OCI-LY1 (cell line): ENCODE measurements at regions not wholly inside any gene's neighbourhood (a gene's known extent, or its start where the extent isn't known, plus 50 kb on each side); places are given as distances from the start of the nearest gene placed in this dataset.

Experiments
- H2AFZ ChIP-seq: fragments of 200-600 bp; sonication (generic), shearing (Covaris generic); 2 replicates; pipeline ENCODE4 v1.6.0; 2014; ENCODE audit warnings: antibody characterized with exemption, mild to moderate bottlenecking, low read length
- H3F3A ChIP-seq: fragments of 200-600 bp; sonication (generic), shearing (Covaris generic); 2 replicates; pipeline ENCODE4 v1.6.0; 2014; ENCODE audit warnings: mild to moderate bottlenecking, antibody characterized with exemption, low read length, moderate library complexity; ENCODE audit not compliant: insufficient read depth
- H3K27ac ChIP-seq: fragments of 200-600 bp; sonication (generic); 2 replicates; pipeline ENCODE4 v1.5.1; 2014; ENCODE audit warnings: low read length, mixed run types, mild to moderate bottlenecking, low read depth; ENCODE audit not compliant: poor library complexity, severe bottlenecking
- H3K27me3 ChIP-seq: fragments of 200-600 bp; sonication (generic); 2 replicates; pipeline ENCODE4 v1.6.0; 2014; ENCODE audit warnings: antibody characterized with exemption, mild to moderate bottlenecking, low read length, moderate library complexity; ENCODE audit not compliant: insufficient read depth
- H3K36me3 ChIP-seq: fragments of 200-600 bp; sonication (generic); 2 replicates; pipeline ENCODE4 v1.6.1; 2014; ENCODE audit warnings: mild to moderate bottlenecking, antibody characterized with exemption, low read length, moderate library complexity, mixed read lengths; ENCODE audit not compliant: insufficient read depth
- H3K4me1 ChIP-seq: fragments of 200-600 bp; sonication (generic); 2 replicates; pipeline ENCODE4 v1.5.1; 2014; ENCODE audit warnings: mild to moderate bottlenecking, low read length, moderate library complexity; ENCODE audit not compliant: insufficient read depth, severe bottlenecking
- H3K4me2 ChIP-seq: fragments of 200-600 bp; sonication (generic), shearing (Covaris generic); 2 replicates; pipeline ENCODE4 v1.6.1; 2014; ENCODE audit warnings: low read length
- H3K4me3 ChIP-seq: fragments of 200-600 bp; sonication (generic); 2 replicates; pipeline ENCODE4 v1.5.1; 2014; ENCODE audit warnings: low read length, low read depth, mild to moderate bottlenecking, mixed read lengths; ENCODE audit not compliant: poor library complexity, severe bottlenecking
- H3K79me2 ChIP-seq: fragments of 200-600 bp; shearing (Covaris generic); 2 replicates; pipeline ENCODE4 v1.6.1; 2016; ENCODE audit warnings: mixed run types, low read length, mixed read lengths; ENCODE audit not compliant: insufficient read depth
- H3K9ac ChIP-seq: fragments of 200-600 bp; sonication (generic), shearing (Covaris generic); 2 replicates; pipeline ENCODE4 v1.6.1; 2014; ENCODE audit warnings: mild to moderate bottlenecking, low read length, mixed read lengths
- H3K9me2 ChIP-seq: fragments of 200-600 bp; sonication (generic), shearing (Covaris generic); 2 replicates; pipeline ENCODE4 v1.6.1; 2014; ENCODE audit warnings: low read depth, mild to moderate bottlenecking, low read length, mixed read lengths
- H3K9me3 ChIP-seq: fragments of 200-600 bp; shearing (Covaris generic); 2 replicates; pipeline ENCODE4 v1.6.1; 2014; ENCODE audit warnings: low read length, mixed read lengths
- H4K20me1 ChIP-seq: fragments of 200-600 bp; sonication (generic), shearing (Covaris generic); 2 replicates; pipeline ENCODE4 v1.6.0; 2016; ENCODE audit warnings: mild to moderate bottlenecking, low read length; ENCODE audit not compliant: insufficient read depth
- CTCF ChIP-seq: fragments of 200-600 bp; sonication (generic), shearing (Covaris generic); IDR thresholded peaks from 2 replicates; pipeline ENCODE4 v1.5.1; 2017; ENCODE audit warnings: mild to moderate bottlenecking, antibody characterized with exemption, low read length, moderate library complexity, mixed read lengths
- EZH2 ChIP-seq: fragments of 200-600 bp; sonication (generic), shearing (Covaris generic); IDR thresholded peaks from 2 replicates; pipeline ENCODE4 v1.8.0; 2017; ENCODE audit warnings: borderline replicate concordance, mixed run types, mild to moderate bottlenecking, antibody characterized with exemption, low read length, moderate library complexity, mixed read lengths

GRCh38 chr3:102140116-102140515, 290.8 kb downstream of the NFKBIZ start:
- no peak overlapping the region for H3K4me3 ChIP-seq
- no peaks in the 10 kb centered on the region for H3K79me2 ChIP-seq
- no peaks in the 10 kb centered on the region for H4K20me1 ChIP-seq
- H2AFZ ChIP-seq: no peak overlapping the region
- H3K27ac ChIP-seq: no peak overlapping the region
- no peak for TF ChIP-seq CTCF
- no peak for TF ChIP-seq EZH2
- H3K9ac ChIP-seq: no peak overlapping the region
- H3K9me2 ChIP-seq: no peaks in the 10 kb centered on the region
- no peaks in the 10 kb centered on the region for H3K27me3 ChIP-seq
- H3K4me1 ChIP-seq: no peaks in the 10 kb centered on the region
- H3K9me3 ChIP-seq: no peaks in the 10 kb centered on the region
- H3K36me3 ChIP-seq: no peaks in the 10 kb centered on the region
- H3F3A ChIP-seq: no peaks in the 10 kb centered on the region
- H3K4me2 ChIP-seq: no peak overlapping the region

GRCh38 chr3:102141096-102141927, 292.0 kb downstream of the NFKBIZ start:
- Histone ChIP-seq H3K9ac (no peak overlapping the region), H3K9me2 (no peaks in the 10 kb centered on the region), H3K4me2 (no peak overlapping the region), H3K4me3 (no peak overlapping the region), H2AFZ (no peak overlapping the region), H4K20me1 (no peaks in the 10 kb centered on the region), H3K27ac (no peak overlapping the region), H3K9me3 (no peaks in the 10 kb centered on the region), H3K36me3 (no peaks in the 10 kb centered on the region), H3K79me2 (no peaks in the 10 kb centered on the region), H3K4me1 (no peaks in the 10 kb centered on the region), H3K27me3 (no peaks in the 10 kb centered on the region), H3F3A (no peaks in the 10 kb centered on the region)
- no peak for TF ChIP-seq CTCF
- TF ChIP-seq EZH2: no peak

GRCh38 chr3:102141928-102142239, 292.6 kb downstream of the NFKBIZ start:
- Histone ChIP-seq H3K27me3 (no peaks in the 10 kb centered on the region), H3K4me3 (no peak overlapping the region), H3K9me3 (no peaks in the 10 kb centered on the region), H4K20me1 (no peaks in the 10 kb centered on the region), H3K79me2 (no peaks in the 10 kb centered on the region), H3K27ac (no peak overlapping the region), H3K4me1 (no peaks in the 10 kb centered on the region), H2AFZ (no peak overlapping the region), H3K9me2 (no peaks in the 10 kb centered on the region), H3F3A (no peaks in the 10 kb centered on the region), H3K4me2 (no peak overlapping the region), H3K9ac (no peak overlapping the region), H3K36me3 (no peaks in the 10 kb centered on the region)
- TF ChIP-seq CTCF (no peak), EZH2 (no peak)
